Mesothelial cell of epicardium (in vitro differentiated cells): ENCODE measurements at regions not wholly inside any gene's neighbourhood (a gene's known extent, or its start where the extent isn't known, plus 50 kb on each side); places are given as distances from the start of the nearest gene placed in this dataset.

Experiments
- DNase-seq, 2 experiments: peaks; one replicate each; pipeline ENCODE4 v3.0.0; 2021; ENCODE audit warnings: low spot score in 2 of 2; ENCODE audit not compliant: unreplicated experiment in 2 of 2
- H3K27ac Mint-ChIP-seq: 2 replicates; pipeline ENCODE4 v1.8.0; 2021; ENCODE audit warnings: mixed read lengths
- H3K27me3 Mint-ChIP-seq: 2 replicates; pipeline ENCODE4 v1.8.0; 2021; ENCODE audit warnings: low read depth, mixed read lengths
- H3K36me3 Mint-ChIP-seq: 2 replicates; pipeline ENCODE4 v1.8.0; 2021; ENCODE audit warnings: mixed read lengths
- H3K4me1 Mint-ChIP-seq: 2 replicates; pipeline ENCODE4 v1.8.0; 2021; ENCODE audit warnings: mixed read lengths
- H3K4me3 Mint-ChIP-seq: 2 replicates; pipeline ENCODE4 v1.8.0; 2021; ENCODE audit warnings: mild to moderate bottlenecking, moderate library complexity, mixed read lengths
- H3K9me3 Mint-ChIP-seq: 2 replicates; pipeline ENCODE4 v1.8.0; 2021; ENCODE audit warnings: mixed read lengths
- TF ChIP-seq, protein P1 (sequence below): fragments of 200-600 bp; sonication (generic); IDR thresholded peaks from one replicate; pipeline ENCODE4 v1.5.0; 2021; ENCODE audit warnings: antibody characterized with exemption; ENCODE audit not compliant: unreplicated experiment

GRCh38 chr5:59992206-59992605 is 98.7 kb upstream of the PDE4D start:
- Mint-ChIP-seq H3K36me3 (peaks cover 6% of the 10 kb centered on the region), H3K4me3 (no peak overlapping the region), H3K4me1 (peaks cover 21% of the 10 kb centered on the region), H3K27ac (no peak overlapping the region), H3K9me3 (peaks cover 4% of the 10 kb centered on the region), H3K27me3 (no peaks in the 10 kb centered on the region)
- TF ChIP-seq, protein P1, sequence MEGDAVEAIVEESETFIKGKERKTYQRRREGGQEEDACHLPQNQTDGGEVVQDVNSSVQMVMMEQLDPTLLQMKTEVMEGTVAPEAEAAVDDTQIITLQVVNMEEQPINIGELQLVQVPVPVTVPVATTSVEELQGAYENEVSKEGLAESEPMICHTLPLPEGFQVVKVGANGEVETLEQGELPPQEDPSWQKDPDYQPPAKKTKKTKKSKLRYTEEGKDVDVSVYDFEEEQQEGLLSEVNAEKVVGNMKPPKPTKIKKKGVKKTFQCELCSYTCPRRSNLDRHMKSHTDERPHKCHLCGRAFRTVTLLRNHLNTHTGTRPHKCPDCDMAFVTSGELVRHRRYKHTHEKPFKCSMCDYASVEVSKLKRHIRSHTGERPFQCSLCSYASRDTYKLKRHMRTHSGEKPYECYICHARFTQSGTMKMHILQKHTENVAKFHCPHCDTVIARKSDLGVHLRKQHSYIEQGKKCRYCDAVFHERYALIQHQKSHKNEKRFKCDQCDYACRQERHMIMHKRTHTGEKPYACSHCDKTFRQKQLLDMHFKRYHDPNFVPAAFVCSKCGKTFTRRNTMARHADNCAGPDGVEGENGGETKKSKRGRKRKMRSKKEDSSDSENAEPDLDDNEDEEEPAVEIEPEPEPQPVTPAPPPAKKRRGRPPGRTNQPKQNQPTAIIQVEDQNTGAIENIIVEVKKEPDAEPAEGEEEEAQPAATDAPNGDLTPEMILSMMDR, result no peak
- no peak for DNase-seq

DNA sequence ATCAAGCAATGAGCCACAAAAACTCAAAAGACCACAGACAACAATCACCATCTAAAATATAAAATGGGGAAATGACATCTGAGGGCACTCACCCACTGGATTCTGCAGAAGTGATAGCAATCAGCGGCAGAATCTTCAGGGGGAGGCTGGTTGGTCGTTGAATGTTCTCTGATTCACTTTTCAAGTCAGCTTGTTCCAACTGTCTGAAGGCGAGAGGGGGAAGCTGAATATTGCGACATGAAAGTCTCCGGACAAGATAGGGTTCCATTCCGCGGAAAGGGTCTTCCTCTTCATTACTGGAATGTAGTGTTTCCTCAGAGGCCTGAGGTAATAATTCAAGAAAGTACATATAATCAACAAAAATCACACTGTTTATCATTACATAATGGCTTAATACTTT is 94.9 kb upstream of the PDE4D start:
- Mint-ChIP-seq H3K4me1 (peaks cover 11% of the 10 kb centered on the region), H3K27me3 (no peaks in the 10 kb centered on the region), H3K36me3 (peaks cover 10% of the 10 kb centered on the region), H3K9me3 (peaks cover 9% of the 10 kb centered on the region), H3K27ac (no peak overlapping the region), H3K4me3 (no peak overlapping the region)
- no peak for DNase-seq
- TF ChIP-seq, protein P1, result no peak

DNA sequence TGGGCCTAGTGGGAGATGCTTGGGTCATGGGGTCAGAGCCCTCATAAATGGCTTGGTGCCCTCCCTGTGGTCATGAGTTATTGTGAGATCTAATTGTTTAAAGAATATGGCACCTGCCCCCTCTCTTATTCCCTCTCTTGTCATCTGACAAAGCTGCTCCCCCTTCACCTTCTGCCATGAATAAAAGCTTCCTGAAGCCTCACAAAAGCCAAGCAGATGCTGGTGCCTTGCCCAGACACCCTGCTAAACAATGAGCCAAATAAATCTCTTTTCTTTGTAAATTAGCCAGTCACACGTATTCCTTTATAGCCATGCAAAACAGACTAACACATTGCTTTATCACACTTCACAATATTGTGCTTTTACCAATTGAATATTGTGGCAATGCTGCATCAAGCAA is 82.8 kb upstream of the PDE4D start:
- H3K9me3 Mint-ChIP-seq, result peaks cover 11% of the 10 kb centered on the region

DNA sequence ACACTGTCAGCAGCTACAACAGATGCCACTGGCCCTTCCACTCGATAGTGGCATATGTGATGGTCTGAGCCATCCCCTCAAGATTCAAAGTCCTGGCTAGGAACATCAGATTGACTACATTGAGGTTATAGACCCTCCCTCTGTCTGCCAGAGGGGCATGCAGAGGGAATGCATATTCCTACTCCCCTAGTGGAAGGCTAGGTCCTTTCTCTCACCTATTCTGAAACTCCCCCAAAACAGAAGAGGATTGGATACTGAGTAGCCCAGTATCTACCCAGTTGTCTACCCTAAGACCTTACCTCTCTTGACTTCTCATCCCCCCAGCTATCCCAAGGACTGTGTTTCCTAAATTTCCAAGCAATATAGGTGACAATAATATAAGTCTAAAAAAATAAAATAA is 78.5 kb upstream of the PDE4D start:
- Mint-ChIP-seq H3K4me3 (no peak overlapping the region), H3K27me3 (no peaks in the 10 kb centered on the region), H3K4me1 (no peaks in the 10 kb centered on the region), H3K27ac (no peak overlapping the region), H3K36me3 (no peaks in the 10 kb centered on the region), H3K9me3 (peaks cover 6% of the 10 kb centered on the region)
- TF ChIP-seq, protein P1, result no peak
- no peak for DNase-seq

More for the DNA sequence above, 82.8 kb upstream of the PDE4D start:
- no peak overlapping the region for H3K4me3 Mint-ChIP-seq
- H3K4me1 Mint-ChIP-seq, result no peaks in the 10 kb centered on the region
- no peak for DNase-seq
- no peak overlapping the region for H3K27ac Mint-ChIP-seq
- TF ChIP-seq, protein P1, result no peak
- no peaks in the 10 kb centered on the region for H3K27me3 Mint-ChIP-seq
- H3K36me3 Mint-ChIP-seq, result peaks cover 3% of the 10 kb centered on the region

- TF ChIP-seq, protein P1, result no peak
- Mint-ChIP-seq H3K9me3 (peaks cover 17% of the 10 kb centered on the region), H3K27ac (no peak overlapping the region), H3K27me3 (no peaks in the 10 kb centered on the region), H3K36me3 (no peaks in the 10 kb centered on the region), H3K4me3 (no peak overlapping the region), H3K4me1 (peaks cover 12% of the 10 kb centered on the region)
- no peak for DNase-seq
Observed at GRCh38 chr5:59959330-59959729, 65.8 kb upstream of the PDE4D start.
